Activated CD4-positive, alpha-beta T cell treated with anti-CD3 and anti-CD28 coated beads, Interleukin-2, amount 10 ng/mL, durations not matched to agents 24 days and 14 days (primary cell): ENCODE measurements at regions not wholly inside any gene's neighbourhood (a gene's known extent, or its start where the extent isn't known, plus 50 kb on each side); places are given as distances from the start of the nearest gene placed in this dataset.

ENCODE experiments used
- DNase-seq: peaks from one replicate; pipeline ENCODE4 v3.0.0; 2022
- H3K27ac Mint-ChIP-seq: one replicate; pipeline ENCODE4 v1.8.0; 2022; ENCODE audit warnings: mild to moderate bottlenecking, mixed read lengths
- H3K27me3 Mint-ChIP-seq: one replicate; pipeline ENCODE4 v1.8.0; 2022; ENCODE audit warnings: mixed read lengths
- H3K36me3 Mint-ChIP-seq: one replicate; pipeline ENCODE4 v1.8.0; 2022; ENCODE audit warnings: low read depth, mild to moderate bottlenecking, mixed read lengths
- H3K4me1 Mint-ChIP-seq: one replicate; pipeline ENCODE4 v1.8.0; 2021; ENCODE audit warnings: mixed read lengths
- H3K4me3 Mint-ChIP-seq: one replicate; pipeline ENCODE4 v1.8.0; 2022; ENCODE audit warnings: mild to moderate bottlenecking, moderate library complexity, mixed read lengths
- H3K9me3 Mint-ChIP-seq: one replicate; pipeline ENCODE4 v1.8.0; 2021; ENCODE audit warnings: mixed read lengths
- intact Hi-C: fragments of 100-400 bp; cut with micrococcal nuclease; formaldehyde crosslinking; loops from one replicate; pipeline ENCODE4 v1.15.1; 2023

DNA sequence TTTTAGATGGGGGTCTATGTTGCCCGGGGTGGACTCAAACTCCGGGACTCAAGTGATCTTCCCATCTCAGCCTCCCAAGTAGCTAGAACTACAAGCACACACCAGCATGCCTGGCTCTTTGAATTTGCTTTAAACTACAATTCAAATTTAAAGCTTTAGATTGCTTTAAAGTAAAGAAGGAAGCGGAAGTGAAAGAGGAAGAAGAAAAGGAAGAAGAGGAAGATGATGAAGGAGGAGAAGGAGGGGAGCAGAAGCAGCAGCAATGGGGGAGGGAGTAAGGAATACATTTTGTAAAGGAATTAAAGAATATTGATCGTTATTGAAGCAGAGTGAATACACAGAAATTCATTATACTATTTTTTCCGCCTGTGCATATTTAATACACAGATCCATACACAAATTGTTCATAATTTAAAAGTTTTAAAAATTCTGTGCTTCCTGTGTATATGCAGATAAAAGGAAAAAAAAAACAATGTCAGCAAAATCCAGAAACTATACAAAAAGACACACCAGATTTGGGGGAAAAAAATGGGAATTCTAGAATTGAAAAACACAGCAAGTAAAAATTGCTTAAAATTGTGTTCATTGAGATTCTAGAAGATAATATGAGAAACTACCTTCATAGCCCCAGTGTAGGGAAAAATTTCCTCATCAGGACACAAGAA lies 60.8 kb upstream of the KCNMA1 start:
- intact Hi-C loops, result no loop called here
- Mint-ChIP-seq H3K27ac (no peak overlapping the region), H3K9me3 (no peaks in the 10 kb centered on the region), H3K4me3 (no peak overlapping the region), H3K4me1 (no peaks in the 10 kb centered on the region), H3K27me3 (peaks cover 10% of the 10 kb centered on the region), H3K36me3 (no peaks in the 10 kb centered on the region)
- no peak for DNase-seq

DNA sequence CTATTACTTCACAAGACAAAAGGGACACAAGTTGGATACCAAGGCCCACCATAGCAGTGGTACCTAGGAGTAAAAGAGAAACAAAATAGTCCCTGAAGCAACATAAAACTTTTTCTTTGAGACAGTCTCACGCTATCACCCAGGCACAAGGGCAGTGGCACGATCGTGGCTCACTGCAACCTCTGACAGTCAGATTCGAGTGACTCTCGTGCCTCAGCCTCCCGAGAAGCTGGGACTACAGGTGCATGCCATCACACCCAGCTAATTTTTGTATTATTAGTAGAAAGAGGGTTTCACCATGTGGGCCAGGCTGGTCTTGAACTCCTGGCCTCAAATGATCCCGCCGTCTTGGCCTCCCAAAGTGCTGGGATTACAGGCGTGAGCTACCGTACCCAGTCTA lies 59.0 kb upstream of the KCNMA1 start:
- H3K9me3 Mint-ChIP-seq, result no peaks in the 10 kb centered on the region
- DNase-seq, result no peak
- no peak overlapping the region for H3K4me3 Mint-ChIP-seq
- H3K4me1 Mint-ChIP-seq, result no peaks in the 10 kb centered on the region
- H3K27ac Mint-ChIP-seq, result no peak overlapping the region
- peaks cover 10% of the 10 kb centered on the region for H3K27me3 Mint-ChIP-seq
- intact Hi-C loops, result no loop called here
- H3K36me3 Mint-ChIP-seq, result no peaks in the 10 kb centered on the region

DNA sequence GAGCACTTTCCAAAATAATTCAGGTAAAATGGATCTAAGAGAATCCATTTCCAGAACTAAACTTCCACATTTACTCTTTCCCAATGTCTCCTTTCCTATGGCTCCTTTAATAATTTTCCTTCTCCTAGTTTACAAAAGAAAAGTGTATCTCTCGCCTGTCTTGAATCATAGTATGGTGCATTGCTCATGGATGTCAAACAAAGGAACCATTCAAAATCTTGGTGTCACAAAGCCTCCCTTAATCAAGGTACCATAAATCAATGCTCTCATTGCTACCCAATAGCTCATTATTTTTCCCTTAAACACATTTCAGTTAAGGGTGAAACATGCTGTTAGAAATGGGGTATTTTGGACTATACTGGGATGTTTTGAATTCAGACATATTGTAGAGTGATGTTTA lies 57.6 kb upstream of the KCNMA1 start:
- DNase-seq, result no peak
- H3K36me3 Mint-ChIP-seq, result no peaks in the 10 kb centered on the region
- no peak overlapping the region for H3K27ac Mint-ChIP-seq
- H3K9me3 Mint-ChIP-seq, result no peaks in the 10 kb centered on the region
- peaks cover 8% of the 10 kb centered on the region for H3K27me3 Mint-ChIP-seq
- intact Hi-C loops, result no loop called here
- H3K4me1 Mint-ChIP-seq, result no peaks in the 10 kb centered on the region
- H3K4me3 Mint-ChIP-seq, result no peak overlapping the region

DNA sequence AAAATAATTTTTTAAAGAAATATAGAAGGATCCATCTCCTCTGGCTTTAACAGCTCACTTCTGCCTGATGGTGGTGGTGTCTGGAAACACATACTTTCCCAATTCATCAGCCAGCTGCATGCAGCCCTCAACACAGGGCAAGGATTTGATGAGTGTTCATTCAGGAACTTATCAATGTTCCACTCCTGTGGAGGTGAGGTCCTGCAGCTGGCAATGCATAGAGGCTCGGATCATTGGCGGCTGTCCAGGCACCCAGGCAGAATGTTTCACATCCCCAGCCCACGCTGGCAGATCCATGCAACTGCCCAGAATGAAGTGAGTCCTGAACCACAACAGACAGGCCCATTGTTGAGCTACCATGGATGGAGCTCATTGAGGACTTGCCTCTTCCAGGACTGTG lies 55.2 kb upstream of the KCNMA1 start:
- H3K9me3 Mint-ChIP-seq, result no peaks in the 10 kb centered on the region
- no peak overlapping the region for H3K4me3 Mint-ChIP-seq
- intact Hi-C loops, result no loop called here
- no peak for DNase-seq
- no peaks in the 10 kb centered on the region for H3K4me1 Mint-ChIP-seq
- peaks cover 2% of the 10 kb centered on the region for H3K27me3 Mint-ChIP-seq
- H3K27ac Mint-ChIP-seq, result no peak overlapping the region
- no peaks in the 10 kb centered on the region for H3K36me3 Mint-ChIP-seq

DNA sequence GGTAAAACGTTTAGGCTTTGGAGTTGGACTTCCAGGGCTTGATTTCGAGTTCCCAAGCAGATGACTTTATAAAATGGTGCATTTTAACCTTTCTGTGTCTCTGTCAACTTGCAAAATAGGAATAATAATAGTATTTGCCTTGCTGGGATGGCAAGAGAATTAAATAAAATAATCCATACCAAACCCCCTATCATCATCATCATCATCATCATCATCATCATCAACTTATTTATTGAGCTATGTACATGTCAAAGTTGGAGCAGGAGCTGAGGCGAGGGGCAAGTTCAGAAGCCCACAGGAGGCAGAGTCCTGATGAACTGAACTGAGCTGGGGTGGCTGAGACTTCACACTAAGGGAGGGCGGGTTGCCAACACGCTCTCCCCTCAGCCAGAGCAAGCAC lies 51.7 kb upstream of the KCNMA1 start:
- Mint-ChIP-seq H3K4me3 (no peak overlapping the region), H3K27me3 (no peaks in the 10 kb centered on the region), H3K36me3 (no peaks in the 10 kb centered on the region), H3K4me1 (no peaks in the 10 kb centered on the region), H3K27ac (no peak overlapping the region), H3K9me3 (no peaks in the 10 kb centered on the region)
- intact Hi-C loops, result no loop called here
- no peak for DNase-seq

DNA sequence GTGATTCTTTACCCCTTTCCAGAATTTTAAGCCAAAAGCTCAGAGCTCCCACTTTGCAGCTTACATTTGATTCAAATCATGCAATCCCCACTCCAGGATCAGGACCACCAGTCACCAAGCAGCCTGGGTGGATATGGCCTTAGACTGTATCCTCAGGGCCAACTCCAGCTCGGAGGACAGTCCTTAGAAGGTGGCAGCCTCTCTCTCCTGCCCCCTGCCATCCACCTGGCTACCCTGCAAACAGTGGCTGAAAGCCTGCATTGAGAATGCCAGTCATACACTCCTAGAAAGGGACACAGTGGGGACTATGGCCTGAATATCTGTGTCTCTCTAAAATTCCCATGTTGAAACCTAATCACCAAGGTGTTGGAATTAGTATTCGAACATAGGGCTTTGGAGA lies 50.0 kb upstream of the KCNMA1 start:
- Mint-ChIP-seq H3K27me3 (no peaks in the 10 kb centered on the region), H3K36me3 (no peaks in the 10 kb centered on the region), H3K9me3 (no peaks in the 10 kb centered on the region), H3K4me1 (no peaks in the 10 kb centered on the region), H3K4me3 (no peak overlapping the region), H3K27ac (no peak overlapping the region)
- intact Hi-C loops, result no loop called here
- no peak for DNase-seq
